Tibial artery (tissue), 4 donors: ENCODE measurements at regions not wholly inside any gene's neighbourhood (a gene's known extent, or its start where the extent isn't known, plus 50 kb on each side); places are given as distances from the start of the nearest gene placed in this dataset.

Source experiments
- DNase-seq, 2 donors: peaks; one replicate each; pipeline ENCODE4 v3.0.0-alpha.2; 2019
- H3K27ac ChIP-seq, 2 donors: fragments of 200-600 bp; sonication (generic) in 1 of 2; 1 replicate in 1 of 2; 2 replicates in 1 of 2; pipeline ENCODE4 v1.5.1; 2018 to 2019; ENCODE audit warnings: mild to moderate bottlenecking in 1 of 2
- H3K27me3 ChIP-seq, 2 donors: fragments of 200-600 bp; sonication (generic) in 1 of 2; one replicate each; pipeline versions ENCODE4 v1.5.1 to v1.6.0; 2016 to 2019
- H3K36me3 ChIP-seq, 3 donors: fragments of 200-600 bp; sonication (generic) in 2 of 3; one replicate each; pipeline ENCODE4 v1.5.1; 2016 to 2019; ENCODE audit warnings: mild to moderate bottlenecking in 2 of 3
- H3K4me1 ChIP-seq, 4 donors: fragments of 200-600 bp; sonication (generic) in 2 of 4; 1 replicate in 3 of 4; 2 replicates in 1 of 4; pipeline ENCODE4 v1.5.1; 2016 to 2019
- H3K4me3 ChIP-seq, 2 donors: fragments of 200-600 bp; sonication (generic) in 1 of 2; 1 replicate in 1 of 2; 2 replicates in 1 of 2; pipeline ENCODE4 v1.5.1; 2018 to 2019; ENCODE audit warnings: mild to moderate bottlenecking in 2 of 2
- H3K9me3 ChIP-seq, 3 donors: fragments of 200-600 bp; sonication (generic) in 1 of 3; one replicate each; pipeline ENCODE4 v1.5.1; 2016 to 2019
- CTCF ChIP-seq, 2 experiments: fragments of 200-600 bp in 1 of 2; fragments of 450-650 bp in 1 of 2; IDR thresholded peaks; one replicate each; pipeline ENCODE4 v1.5.1; 2017 to 2019; ENCODE audit warnings: antibody characterized with exemption in 2 of 2, mild to moderate bottlenecking in 1 of 2, moderate library complexity in 1 of 2
- intact Hi-C: fragments of 100-400 bp; cut with DNase I; formaldehyde crosslinking; loops from one replicate; pipeline ENCODE4 v1.15.0; 2023; ENCODE audit warnings: low total_unique reads

DNA sequence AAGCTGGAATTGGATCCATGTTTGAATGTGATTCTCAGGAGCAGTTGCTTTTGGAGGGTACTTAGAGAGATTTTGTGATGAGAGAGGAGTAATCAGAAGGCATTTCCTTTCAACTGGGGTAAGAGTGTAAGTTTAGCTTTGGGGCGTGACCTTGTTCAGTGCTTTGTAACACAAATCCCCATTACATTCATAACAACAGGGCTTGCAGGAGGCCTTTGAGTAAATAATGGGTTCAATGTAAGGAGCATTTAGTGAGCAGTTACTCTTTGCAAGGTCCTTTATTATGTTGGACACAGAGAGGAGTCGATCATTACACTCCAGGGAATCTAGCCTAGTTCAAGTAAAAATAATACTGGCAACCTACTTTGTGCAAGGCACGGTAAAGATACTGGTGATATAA is 74.0 kb upstream of the AFF2 start:
- Histone ChIP-seq H3K4me1 (no peaks in the 10 kb centered on the region), H3K27ac (no peak overlapping the region), H3K36me3 (no peaks in the 10 kb centered on the region), H3K4me3 (no peak overlapping the region), H3K9me3 (no peaks in the 10 kb centered on the region), H3K27me3 (no peaks in the 10 kb centered on the region)
- TF ChIP-seq CTCF (IDR thresholded peaks at IDR 0.05), result no peak
- no peak for DNase-seq
- intact Hi-C loops, result no loop called here

GRCh38 chrX:148441387-148441786 is 59.0 kb upstream of the AFF2 start:
- H3K36me3 ChIP-seq, result no peaks in the 10 kb centered on the region
- intact Hi-C loops, result no loop called here
- no peaks in the 10 kb centered on the region for H3K27me3 ChIP-seq
- no peak for TF ChIP-seq CTCF (IDR thresholded peaks at IDR 0.05)
- no peak overlapping the region for H3K4me3 ChIP-seq
- H3K9me3 ChIP-seq, result no peaks in the 10 kb centered on the region
- H3K4me1 ChIP-seq, result no peaks in the 10 kb centered on the region
- no peak overlapping the region for H3K27ac ChIP-seq
- DNase-seq, result no peak

GRCh38 chrX:148443216-148443615 is 57.2 kb upstream of the AFF2 start:
- TF ChIP-seq CTCF (IDR thresholded peaks at IDR 0.05), result no peak
- DNase-seq, result no peak
- intact Hi-C loops, result no loop called here

DNA sequence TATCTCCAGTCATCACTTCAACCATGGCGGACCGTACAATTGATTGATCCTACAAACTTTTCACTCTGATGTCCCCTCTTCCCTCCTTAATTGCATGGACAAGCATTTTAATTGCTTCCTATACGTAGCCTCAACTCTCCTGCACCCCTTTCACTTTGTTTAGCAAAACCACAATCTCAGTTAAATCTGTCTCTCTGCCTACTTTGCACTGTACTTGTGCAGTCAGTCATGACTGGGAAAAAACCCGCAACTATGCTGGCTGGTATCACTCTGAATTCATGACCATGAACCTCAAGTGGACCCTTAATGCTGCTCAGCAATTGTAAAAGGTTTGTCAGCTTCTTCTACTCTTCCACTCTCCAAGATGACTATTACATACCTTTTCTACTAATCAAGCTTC is 51.7 kb upstream of the AFF2 start:
- no peaks in the 10 kb centered on the region for H3K36me3 ChIP-seq
- no peaks in the 10 kb centered on the region for H3K4me1 ChIP-seq
- no peak for TF ChIP-seq CTCF (IDR thresholded peaks at IDR 0.05)
- intact Hi-C loops, result no loop called here
- no peak overlapping the region for H3K27ac ChIP-seq
- no peak for DNase-seq
- H3K4me3 ChIP-seq, result no peak overlapping the region
- no peaks in the 10 kb centered on the region for H3K27me3 ChIP-seq
- no peaks in the 10 kb centered on the region for H3K9me3 ChIP-seq

More at GRCh38 chrX:148443216-148443615, 57.2 kb upstream of the AFF2 start:
- Histone ChIP-seq H3K27me3 (no peaks in the 10 kb centered on the region), H3K4me3 (no peak overlapping the region), H3K4me1 (no peaks in the 10 kb centered on the region), H3K27ac (no peak overlapping the region), H3K9me3 (no peaks in the 10 kb centered on the region), H3K36me3 (no peaks in the 10 kb centered on the region)
